H1 (cell line): ENCODE measurements at regions not wholly inside any gene's neighbourhood (a gene's known extent, or its start where the extent isn't known, plus 50 kb on each side); places are given as distances from the start of the nearest gene placed in this dataset.

ENCODE experiments used
- CTCF ChIA-PET: fragments of 300-600 bp; sonication (Branson Sonifier 250); formaldehyde crosslinking; loops from one replicate; lab custom pipeline; 2021; ENCODE audit not compliant: partially characterized antibody; lab: Charles Lee
- POLR2A ChIA-PET: fragments of 300-600 bp; sonication (Branson Sonifier 250); formaldehyde crosslinking; loops from one replicate; lab custom pipeline; 2021; ENCODE audit warnings: inconsistent platforms; ENCODE audit not compliant: partially characterized antibody; lab: Charles Lee
- DNase-seq, 2 experiments: peaks; one replicate each; pipeline versions ENCODE4 v3.0.0 to v3.0.0-alpha.2; 2010 to 2022; ENCODE audit warnings: low spot score in 2 of 2, low read depth in 1 of 2, mixed read lengths in 1 of 2
- FAIRE-seq: peaks from 2 replicates; lab custom pipeline; 2011; peaks lifted over from hg19 to GRCh38; lab: Jason Lieb, UNC
- H2AFZ ChIP-seq: 2 replicates; pipeline ENCODE4 v1.8.1; 2012; ENCODE audit warnings: low read length, inconsistent platforms
- H2AK5ac ChIP-seq: 2 replicates; pipeline ENCODE4 v1.6.1; 2013; ENCODE audit warnings: low read depth, low read length
- H2BK120ac ChIP-seq: replicated peaks from 2 replicates; pipeline ENCODE3; 2013; ENCODE audit warnings: low read depth, low read length, inconsistent platforms
- H2BK12ac ChIP-seq: 2 replicates; pipeline ENCODE4 v1.6.1; 2013; ENCODE audit warnings: low read depth, low read length
- H2BK15ac ChIP-seq: 2 replicates; pipeline ENCODE4 v1.6.1; 2013; ENCODE audit warnings: low read length
- H2BK20ac ChIP-seq: 2 replicates; pipeline ENCODE4 v1.6.1; 2013; ENCODE audit warnings: low read length
- H2BK5ac ChIP-seq: 2 replicates; pipeline ENCODE4 v1.6.1; 2013; ENCODE audit warnings: low read depth, low read length
- H3K14ac ChIP-seq: 2 replicates; pipeline ENCODE4 v1.6.1; 2013; ENCODE audit warnings: inconsistent platforms; ENCODE audit not compliant: insufficient read length
- H3K18ac ChIP-seq: 2 replicates; pipeline ENCODE4 v1.6.1; 2013; ENCODE audit warnings: low read length; ENCODE audit errors: extremely low read depth
- H3K23ac ChIP-seq: 2 replicates; pipeline ENCODE4 v1.6.1; 2013; ENCODE audit warnings: inconsistent platforms; ENCODE audit not compliant: insufficient read length
- H3K23me2 ChIP-seq: 2 replicates; pipeline ENCODE4 v1.6.1; 2013; ENCODE audit warnings: low read depth, low read length
- H3K27ac ChIP-seq: 2 replicates; pipeline ENCODE4 v1.6.1; 2011; ENCODE audit warnings: low read depth, low read length, inconsistent platforms
- H3K27me3 ChIP-seq, 4 experiments: replicated peaks in 1 of 4; 1 replicate in 1 of 4; 2 replicates in 3 of 4; pipeline versions ENCODE4 v1.6.1 to v1.8.1; 2011 to 2013; ENCODE audit warnings: low read length in 3 of 4, mild to moderate bottlenecking in 3 of 4, inconsistent platforms in 2 of 4, mixed read lengths in 2 of 4, moderate library complexity in 1 of 4; ENCODE audit not compliant: control insufficient read depth in 3 of 4, insufficient read depth in 3 of 4; ENCODE audit errors: extremely low read depth in 1 of 4
- H3K36me3 ChIP-seq, 4 experiments: 2 replicates each; pipeline versions ENCODE4 v1.6.1 to v1.8.1; 2011 to 2013; ENCODE audit warnings: mild to moderate bottlenecking in 4 of 4, low read length in 3 of 4, moderate library complexity in 2 of 4, control low read depth in 1 of 4, inconsistent platforms in 1 of 4; ENCODE audit not compliant: insufficient read depth in 4 of 4, control insufficient read depth in 2 of 4
- H3K4ac ChIP-seq: replicated peaks from 2 replicates; pipeline ENCODE3; 2013; ENCODE audit warnings: low read length, low read depth, mixed read lengths, inconsistent platforms; ENCODE audit not compliant: insufficient read length
- H3K4me1 ChIP-seq, 4 experiments: replicated peaks in 1 of 4; 1 replicate in 1 of 4; 2 replicates in 3 of 4; pipeline versions ENCODE4 v1.6.1 to v1.8.1; 2011 to 2013; ENCODE audit warnings: low read length in 3 of 4, inconsistent platforms in 2 of 4, mixed read lengths in 1 of 4; ENCODE audit not compliant: insufficient read depth in 4 of 4, control insufficient read depth in 3 of 4
- H3K4me2 ChIP-seq, 2 experiments: 2 replicates each; pipeline versions ENCODE4 v1.6.1 to v1.8.1; 2011 to 2013; ENCODE audit warnings: low read depth in 2 of 2, low read length in 2 of 2, control low read depth in 1 of 2, inconsistent platforms in 1 of 2, mild to moderate bottlenecking in 1 of 2; ENCODE audit not compliant: insufficient read depth in 1 of 2
- H3K4me3 ChIP-seq, 4 experiments: fragments of 200-600, 300-600 bp in 1 of 4; sonication (generic), shearing (Covaris generic), sonication (Bioruptor Twin) in 1 of 4; 2 replicates each; pipeline versions ENCODE4 v1.5.1 to v1.8.1; 2011 to 2016; ENCODE audit warnings: low read length in 4 of 4, low read depth in 3 of 4, control low read depth in 2 of 4, inconsistent platforms in 2 of 4, mild to moderate bottlenecking in 2 of 4, mixed read lengths in 1 of 4, moderate library complexity in 1 of 4; ENCODE audit not compliant: insufficient read depth in 2 of 4; ENCODE audit errors: extremely low read depth in 1 of 4
- H3K56ac ChIP-seq: replicated peaks from 2 replicates; pipeline ENCODE3; 2013; ENCODE audit warnings: low read depth, mild to moderate bottlenecking, mixed read lengths, low read length, inconsistent platforms; ENCODE audit not compliant: insufficient read length
- H3K79me1 ChIP-seq: 2 replicates; pipeline ENCODE4 v1.6.1; 2013; ENCODE audit warnings: low read depth, low read length, control low read depth
- H3K79me2 ChIP-seq, 2 experiments: 2 replicates each; pipeline versions ENCODE4 v1.6.1 to v1.8.1; 2012 to 2013; ENCODE audit warnings: low read length in 2 of 2, mild to moderate bottlenecking in 2 of 2, inconsistent platforms in 1 of 2; ENCODE audit not compliant: insufficient read depth in 2 of 2, control insufficient read depth in 1 of 2
- H3K9ac ChIP-seq, 4 experiments: replicated peaks in 1 of 4; 1 replicate in 1 of 4; 2 replicates in 3 of 4; pipeline versions ENCODE4 v1.6.1 to v1.8.1; 2011 to 2013; ENCODE audit warnings: low read depth in 3 of 4, low read length in 3 of 4, control low read depth in 2 of 4, mild to moderate bottlenecking in 2 of 4, moderate library complexity in 2 of 4, inconsistent platforms in 1 of 4; ENCODE audit errors: extremely low read depth in 1 of 4
- H3K9me3 ChIP-seq, 2 experiments: 2 replicates each; pipeline versions ENCODE4 v1.6.1 to v1.8.1; 2012 to 2013; ENCODE audit warnings: mild to moderate bottlenecking in 2 of 2, moderate library complexity in 2 of 2, control low read depth in 1 of 2, inconsistent platforms in 1 of 2, low read depth in 1 of 2, low read length in 1 of 2, mixed read lengths in 1 of 2; ENCODE audit not compliant: insufficient read depth in 2 of 2
- H4K20me1 ChIP-seq, 2 experiments: replicated peaks in 1 of 2; 2 replicates each; pipeline versions ENCODE3 to v1.8.1; 2011 to 2013; ENCODE audit warnings: inconsistent platforms in 2 of 2, low read length in 2 of 2, mild to moderate bottlenecking in 1 of 2; ENCODE audit not compliant: insufficient read depth in 2 of 2, control insufficient read depth in 1 of 2
- H4K5ac ChIP-seq: 2 replicates; pipeline ENCODE4 v1.6.1; 2013; ENCODE audit warnings: low read length, low read depth, mixed read lengths, inconsistent platforms; ENCODE audit not compliant: insufficient read length
- H4K8ac ChIP-seq: 2 replicates; pipeline ENCODE4 v1.8.0; 2013; ENCODE audit warnings: mild to moderate bottlenecking, moderate library complexity, low read length, inconsistent platforms; ENCODE audit not compliant: insufficient read depth; ENCODE audit errors: extremely low read depth
- H4K91ac ChIP-seq: replicated peaks from 2 replicates; pipeline ENCODE3; 2013; ENCODE audit warnings: low read length, mixed read lengths, inconsistent platforms; ENCODE audit not compliant: insufficient read length
- BCL11A ChIP-seq, 2 experiments: IDR thresholded peaks; one replicate each; pipeline ENCODE4 v1.6.1; 2011; ENCODE audit warnings: low read depth in 2 of 2, low read length in 2 of 2, mild to moderate bottlenecking in 2 of 2
- CHD1 ChIP-seq: IDR thresholded peaks from 2 replicates; pipeline ENCODE4 v1.6.1; 2012; ENCODE audit warnings: low read depth, low read length, improper control_type of control experiment
- EP300 ChIP-seq, 2 experiments: IDR thresholded peaks; 1 replicate in 1 of 2; 2 replicates in 1 of 2; pipeline ENCODE4 v1.6.1; 2011 to 2012; ENCODE audit warnings: low read depth in 2 of 2, low read length in 2 of 2, mild to moderate bottlenecking in 2 of 2, borderline replicate concordance in 1 of 2, inconsistent platforms in 1 of 2, moderate library complexity in 1 of 2
- EZH2 ChIP-seq: fragments of 200-600 bp; sonication (generic); IDR thresholded peaks from 2 replicates; pipeline ENCODE4 v1.7.1; 2012; ENCODE audit warnings: low read depth, mild to moderate bottlenecking, moderate library complexity, low read length, inconsistent platforms; ENCODE audit not compliant: severe bottlenecking
- GABPA ChIP-seq: IDR thresholded peaks from 2 replicates; pipeline ENCODE4 v1.6.1; 2011; ENCODE audit warnings: mild to moderate bottlenecking, low read length, moderate library complexity, borderline replicate concordance; ENCODE audit not compliant: insufficient read depth
- GTF2F1 ChIP-seq: IDR thresholded peaks from 2 replicates; pipeline ENCODE4 v1.6.1; 2012; ENCODE audit warnings: low read depth, low read length, improper control_type of control experiment, borderline replicate concordance
- JUN ChIP-seq: IDR thresholded peaks from 2 replicates; pipeline ENCODE4 v1.6.1; 2011; ENCODE audit warnings: low read depth, mild to moderate bottlenecking, improper control_type of control experiment, low read length
- NANOG ChIP-seq: IDR thresholded peaks from 2 replicates; pipeline ENCODE4 v1.6.1; 2011; ENCODE audit warnings: low read length, low read depth, mild to moderate bottlenecking, inconsistent platforms; ENCODE audit not compliant: insufficient read depth, poor library complexity, severe bottlenecking
- NRF1 ChIP-seq: IDR thresholded peaks from 2 replicates; pipeline ENCODE4 v1.6.1; 2011; ENCODE audit warnings: mild to moderate bottlenecking, low read depth, low read length, improper control_type of control experiment
- RBBP5 ChIP-seq: IDR thresholded peaks from 2 replicates; pipeline ENCODE4 v1.7.1; 2012; ENCODE audit warnings: low read depth, mild to moderate bottlenecking, inconsistent platforms, low read length, moderate library complexity, borderline replicate concordance
- SP2 ChIP-seq: IDR thresholded peaks from 2 replicates; pipeline ENCODE4 v1.6.1; 2012; ENCODE audit warnings: mild to moderate bottlenecking, low read length, inconsistent platforms
- SP4 ChIP-seq: IDR thresholded peaks from 2 replicates; pipeline ENCODE4 v1.6.1; 2012; ENCODE audit warnings: low read length, inconsistent platforms
- YY1 ChIP-seq: IDR thresholded peaks from 2 replicates; pipeline ENCODE4 v1.6.1; 2011; ENCODE audit warnings: low read depth, mild to moderate bottlenecking, low read length
- TF ChIP-seq, protein P1 (sequence below): IDR thresholded peaks from 2 replicates; pipeline ENCODE4 v1.6.1; 2012; ENCODE audit warnings: inconsistent platforms
- TF ChIP-seq, protein P2 (sequence below): IDR thresholded peaks from 2 replicates; pipeline ENCODE4 v1.6.1; 2011; ENCODE audit warnings: low read length, improper control_type of control experiment

DNA sequence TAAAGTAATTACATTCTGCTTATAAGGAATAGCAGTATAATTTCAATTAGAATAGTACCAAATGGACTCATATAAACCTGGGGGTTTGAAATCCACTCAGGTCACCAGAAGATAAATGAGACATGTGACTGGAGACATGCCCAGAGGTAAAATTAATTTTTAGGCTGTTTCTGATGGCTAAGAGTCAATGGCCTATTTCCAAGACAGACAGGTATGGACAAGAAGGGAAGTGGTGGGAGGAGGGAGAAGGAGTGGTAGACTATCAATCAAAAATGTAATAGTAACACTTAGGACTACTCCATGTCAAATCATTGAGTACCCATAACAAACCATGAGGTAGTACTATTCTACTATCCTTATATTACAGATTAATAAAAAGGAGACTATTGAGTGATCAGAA, 544.0 kb downstream of the GALC start:
- H3K18ac ChIP-seq, result no peak overlapping the region
- no peaks in the 10 kb centered on the region for H3K27me3 ChIP-seq
- no peaks in the 10 kb centered on the region for H4K20me1 ChIP-seq
- ChIA-PET CTCF (interaction anchor here (1.4 kb wide), 1 partner anchor 9 kb away, joined by 3 read pairs; no protein-coding TSS in a partner anchor), POLR2A (no interaction called here)
- H3K79me1 ChIP-seq, result no peaks in the 10 kb centered on the region
- no peak overlapping the region for H3K9ac ChIP-seq
- H3K27ac ChIP-seq, result no peak overlapping the region
- no peak overlapping the region for H3K56ac ChIP-seq
- no peaks in the 10 kb centered on the region for H3K36me3 ChIP-seq
- H2BK120ac ChIP-seq, result no peak overlapping the region
- no peak for FAIRE-seq
- no peak overlapping the region for H2AK5ac ChIP-seq
- H2BK12ac ChIP-seq, result no peak overlapping the region
- H4K8ac ChIP-seq, result no peak overlapping the region
- no peaks in the 10 kb centered on the region for H3K23me2 ChIP-seq
- no peak overlapping the region for H3K4me3 ChIP-seq
- H4K5ac ChIP-seq, result no peak overlapping the region
- H2BK20ac ChIP-seq, result no peak overlapping the region
- no peaks in the 10 kb centered on the region for H3K79me2 ChIP-seq
- H3K9me3 ChIP-seq, result no peaks in the 10 kb centered on the region
- DNase-seq, result no peak
- no peak overlapping the region for H2BK5ac ChIP-seq
- no peak overlapping the region for H2BK15ac ChIP-seq
- H3K14ac ChIP-seq, result no peak overlapping the region
- no peak overlapping the region for H2AFZ ChIP-seq
- no peak overlapping the region for H3K4ac ChIP-seq
- H3K4me2 ChIP-seq, result no peak overlapping the region
- H3K23ac ChIP-seq, result no peak overlapping the region
- H4K91ac ChIP-seq, result no peak overlapping the region
- no peaks in the 10 kb centered on the region for H3K4me1 ChIP-seq
- TF ChIP-seq NANOG (no peak), GABPA (no peak), BCL11A (IDR thresholded peaks at IDR 0.05; ENCODE audit: low read depth in 2 of 2, low read length in 2 of 2) (no peak), EP300 (IDR thresholded peaks at IDR 0.05; ENCODE audit: borderline replicate concordance in 1 of 2, low read depth in 2 of 2, low read length in 2 of 2) (no peak), RBBP5 (no peak), SP4 (no peak), NRF1 (no peak), GTF2F1 (no peak), JUN (no peak), YY1 (no peak), EZH2 (no peak), SP2 (no peak), CHD1 (no peak)
- TF ChIP-seq, protein P1, sequence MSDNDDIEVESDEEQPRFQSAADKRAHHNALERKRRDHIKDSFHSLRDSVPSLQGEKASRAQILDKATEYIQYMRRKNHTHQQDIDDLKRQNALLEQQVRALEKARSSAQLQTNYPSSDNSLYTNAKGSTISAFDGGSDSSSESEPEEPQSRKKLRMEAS, result no peak
- TF ChIP-seq, protein P2, sequence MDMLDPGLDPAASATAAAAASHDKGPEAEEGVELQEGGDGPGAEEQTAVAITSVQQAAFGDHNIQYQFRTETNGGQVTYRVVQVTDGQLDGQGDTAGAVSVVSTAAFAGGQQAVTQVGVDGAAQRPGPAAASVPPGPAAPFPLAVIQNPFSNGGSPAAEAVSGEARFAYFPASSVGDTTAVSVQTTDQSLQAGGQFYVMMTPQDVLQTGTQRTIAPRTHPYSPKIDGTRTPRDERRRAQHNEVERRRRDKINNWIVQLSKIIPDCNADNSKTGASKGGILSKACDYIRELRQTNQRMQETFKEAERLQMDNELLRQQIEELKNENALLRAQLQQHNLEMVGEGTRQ, result no peak
